B cell (primary cell): ENCODE measurements at regions not wholly inside any gene's neighbourhood (a gene's known extent, or its start where the extent isn't known, plus 50 kb on each side); places are given as distances from the start of the nearest gene placed in this dataset.

Source experiments
- ATAC-seq: fragments of 200-7000 bp; cut with Tn5 transposase; one replicate; pipeline ENCODE4 v1.10.0; 2021; ENCODE audit warnings: low read depth, mild to moderate bottlenecking, moderate number of reproducible peaks, moderate library complexity
- CTCF ChIA-PET: fragments of 350-600 bp; sonication (Branson Sonifier 250); formaldehyde crosslinking; loops from one replicate; lab custom pipeline; 2021; ENCODE audit warnings: antibody characterized with exemption, inconsistent platforms; lab: Charles Lee
- POLR2A ChIA-PET: fragments of 350-600 bp; sonication (Branson Sonifier 250); formaldehyde crosslinking; loops from one replicate; lab custom pipeline; 2021; ENCODE audit warnings: antibody characterized with exemption; lab: Charles Lee
- DNase-seq: peaks from one replicate; pipeline ENCODE4 v3.0.0; 2013
- H2AFZ ChIP-seq: 2 replicates; pipeline ENCODE4 v1.6.1; 2012; ENCODE audit warnings: mild to moderate bottlenecking, low read depth, low read length; ENCODE audit not compliant: insufficient read depth, poor library complexity, severe bottlenecking
- H3K27ac ChIP-seq, 2 donors: 1 replicate in 1 of 2; 2 replicates in 1 of 2; pipeline ENCODE4 v1.5.1; 2012 to 2013; ENCODE audit warnings: low read length in 2 of 2, mild to moderate bottlenecking in 2 of 2, moderate library complexity in 1 of 2
- H3K27me3 ChIP-seq, 4 experiments: fragments of 200-600 bp in 1 of 4; sonication (generic) in 1 of 4; replicated peaks in 1 of 4; 1 replicate in 2 of 4; 2 replicates in 2 of 4; pipeline versions ENCODE4 v1.6.1 to v1.7.0; 2013 to 2016; ENCODE audit warnings: low read length in 3 of 4, mild to moderate bottlenecking in 2 of 4, mixed read lengths in 1 of 4, moderate library complexity in 1 of 4; ENCODE audit not compliant: insufficient read depth in 4 of 4, control insufficient read depth in 3 of 4; ENCODE audit errors: control extremely low read depth in 1 of 4
- H3K36me3 ChIP-seq, 2 experiments: replicated peaks in 1 of 2; 1 replicate in 1 of 2; 2 replicates in 1 of 2; pipeline versions ENCODE4 v1.6.1 to v1.7.1; 2013; ENCODE audit warnings: low read length in 1 of 2; ENCODE audit not compliant: insufficient read depth in 2 of 2, control insufficient read depth in 1 of 2; ENCODE audit errors: control extremely low read depth in 1 of 2, extremely low read depth in 1 of 2
- H3K4me1 ChIP-seq, 2 donors: fragments of 200-600 bp in 1 of 2; sonication (generic) in 1 of 2; 1 replicate in 1 of 2; 2 replicates in 1 of 2; pipeline versions ENCODE4 v1.5.1 to v1.6.1; 2013 to 2017; ENCODE audit warnings: low read length in 2 of 2; ENCODE audit not compliant: control insufficient read depth in 2 of 2, insufficient read depth in 2 of 2
- H3K4me2 ChIP-seq: replicated peaks from 2 replicates; pipeline ENCODE3; 2012; ENCODE audit warnings: mild to moderate bottlenecking, low read depth, low read length; ENCODE audit not compliant: poor library complexity, severe bottlenecking
- H3K4me3 ChIP-seq, 5 experiments: fragments of 200-600 bp in 1 of 5; sonication (generic) in 1 of 5; 1 replicate in 3 of 5; 2 replicates in 2 of 5; pipeline versions ENCODE4 v1.5.1 to v1.7.0; 2011 to 2016; ENCODE audit warnings: low read length in 4 of 5, mild to moderate bottlenecking in 4 of 5, low read depth in 2 of 5, control low read depth in 1 of 5, moderate library complexity in 1 of 5; ENCODE audit not compliant: insufficient read depth in 1 of 5; ENCODE audit errors: control extremely low read depth in 1 of 5, extremely low read depth in 1 of 5
- H3K79me2 ChIP-seq: fragments of 200-600 bp; sonication (generic); one replicate; pipeline ENCODE4 v1.6.0; 2016; ENCODE audit warnings: low read length; ENCODE audit not compliant: control insufficient read depth, insufficient read depth
- H3K9ac ChIP-seq: fragments of 200-600 bp; sonication (generic); 2 replicates; pipeline ENCODE4 v1.6.1; 2017; ENCODE audit warnings: mild to moderate bottlenecking, low read length, moderate library complexity
- H3K9me3 ChIP-seq, 3 donors: one replicate each; pipeline versions ENCODE4 v1.6.1 to v1.7.1; 2013; ENCODE audit warnings: low read length in 2 of 3; ENCODE audit not compliant: control insufficient read depth in 2 of 3, insufficient read depth in 1 of 3; ENCODE audit errors: control extremely low read depth in 1 of 3
- H4K20me1 ChIP-seq: 2 replicates; pipeline ENCODE4 v1.6.0; 2012; ENCODE audit warnings: mild to moderate bottlenecking, low read length; ENCODE audit not compliant: insufficient read depth, control insufficient read depth, poor library complexity, severe bottlenecking
- H3K27ac Mint-ChIP-seq: one replicate; pipeline ENCODE4 v1.8.0; 2021; ENCODE audit warnings: mixed read lengths
- H3K27me3 Mint-ChIP-seq: one replicate; pipeline ENCODE4 v1.8.0; 2021; ENCODE audit warnings: mixed read lengths
- H3K4me1 Mint-ChIP-seq: one replicate; pipeline ENCODE4 v1.8.0; 2021; ENCODE audit warnings: mixed read lengths
- H3K4me3 Mint-ChIP-seq: one replicate; pipeline ENCODE4 v1.8.0; 2021; ENCODE audit warnings: mixed read lengths
- H3K9me3 Mint-ChIP-seq: one replicate; pipeline ENCODE4 v1.8.0; 2022; ENCODE audit warnings: mixed read lengths; ENCODE audit not compliant: insufficient read depth
- EZH2 ChIP-seq: IDR thresholded peaks from 2 replicates; pipeline ENCODE4 v1.6.1; 2012; ENCODE audit warnings: borderline replicate concordance, low read depth, mild to moderate bottlenecking, moderate library complexity, low read length; ENCODE audit not compliant: insufficient read depth, poor library complexity, severe bottlenecking
- WGBS: methylation state at CpG from one replicate; pipeline ENCODE4 v1.1.5; 2013; ENCODE audit warnings: missing lambda C conversion rate; ENCODE audit not compliant: insufficient coverage; 5-methylcytosine and 5-hydroxymethylcytosine counted together
- intact Hi-C: fragments of 100-400 bp; cut with micrococcal nuclease; formaldehyde crosslinking; loops from one replicate; pipeline ENCODE4 v1.10.0; 2022
- TF ChIP-seq, protein P1 (sequence below): fragments of 200-600 bp; IDR thresholded peaks from one replicate; pipeline ENCODE4 v1.8.0; 2022; ENCODE audit warnings: antibody characterized with exemption, mild to moderate bottlenecking

GRCh38 chr18:47461406-47461948 lies 210.0 kb upstream of the SKOR2 start:
- Mint-ChIP-seq H3K4me3 (no peak overlapping the region), H3K27ac (no peak overlapping the region), H3K4me1 (no peaks in the 10 kb centered on the region), H3K9me3 (no peaks in the 10 kb centered on the region), H3K27me3 (peaks cover 6% of the 10 kb centered on the region)
- Histone ChIP-seq H3K79me2 (no peaks in the 10 kb centered on the region), H3K4me2 (no peak overlapping the region), H2AFZ (no peak overlapping the region), H3K9me3 (no peaks in the 10 kb centered on the region), H4K20me1 (no peaks in the 10 kb centered on the region), H3K27me3 (no peaks in the 10 kb centered on the region), H3K36me3 (no peaks in the 10 kb centered on the region), H3K4me3 (no peak overlapping the region), H3K9ac (no peak overlapping the region), H3K27ac (no peak overlapping the region), H3K4me1 (no peaks in the 10 kb centered on the region)
- TF ChIP-seq, protein P1, sequence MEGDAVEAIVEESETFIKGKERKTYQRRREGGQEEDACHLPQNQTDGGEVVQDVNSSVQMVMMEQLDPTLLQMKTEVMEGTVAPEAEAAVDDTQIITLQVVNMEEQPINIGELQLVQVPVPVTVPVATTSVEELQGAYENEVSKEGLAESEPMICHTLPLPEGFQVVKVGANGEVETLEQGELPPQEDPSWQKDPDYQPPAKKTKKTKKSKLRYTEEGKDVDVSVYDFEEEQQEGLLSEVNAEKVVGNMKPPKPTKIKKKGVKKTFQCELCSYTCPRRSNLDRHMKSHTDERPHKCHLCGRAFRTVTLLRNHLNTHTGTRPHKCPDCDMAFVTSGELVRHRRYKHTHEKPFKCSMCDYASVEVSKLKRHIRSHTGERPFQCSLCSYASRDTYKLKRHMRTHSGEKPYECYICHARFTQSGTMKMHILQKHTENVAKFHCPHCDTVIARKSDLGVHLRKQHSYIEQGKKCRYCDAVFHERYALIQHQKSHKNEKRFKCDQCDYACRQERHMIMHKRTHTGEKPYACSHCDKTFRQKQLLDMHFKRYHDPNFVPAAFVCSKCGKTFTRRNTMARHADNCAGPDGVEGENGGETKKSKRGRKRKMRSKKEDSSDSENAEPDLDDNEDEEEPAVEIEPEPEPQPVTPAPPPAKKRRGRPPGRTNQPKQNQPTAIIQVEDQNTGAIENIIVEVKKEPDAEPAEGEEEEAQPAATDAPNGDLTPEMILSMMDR: no peak
- no peak for TF ChIP-seq EZH2
- DNase-seq: no peak
- intact Hi-C loops: no loop called here
- ChIA-PET POLR2A (no interaction called here), CTCF (no interaction called here)
- 66% methylated on average over 4 of the region's 6 CpGs for WGBS
- ATAC-seq: no peak

- H3K4me3 Mint-ChIP-seq: no peak overlapping the region
- Histone ChIP-seq H3K4me2 (no peak overlapping the region), H3K4me3 (no peak overlapping the region), H3K4me1 (no peaks in the 10 kb centered on the region), H3K36me3 (no peaks in the 10 kb centered on the region), H4K20me1 (no peaks in the 10 kb centered on the region), H3K27ac (no peak overlapping the region), H3K9ac (no peak overlapping the region), H2AFZ (no peak overlapping the region), H3K27me3 (peaks cover 0 to 10% (median 0%) of the 10 kb centered on the region in 4 experiments), H3K79me2 (no peaks in the 10 kb centered on the region), H3K9me3 (no peaks in the 10 kb centered on the region)
- H3K4me1 Mint-ChIP-seq: no peaks in the 10 kb centered on the region
- H3K27ac Mint-ChIP-seq: no peak overlapping the region
- POLR2A ChIA-PET: no interaction called here
- CTCF ChIA-PET: no interaction called here
- H3K9me3 Mint-ChIP-seq: no peaks in the 10 kb centered on the region
- intact Hi-C loops: no loop called here
- DNase-seq (no peak), ATAC-seq (no peak)
- H3K27me3 Mint-ChIP-seq: peaks cover 6% of the 10 kb centered on the region
- TF ChIP-seq, protein P1: no peak
- TF ChIP-seq EZH2: no peak
Observed at GRCh38 chr18:47458483-47458882, 207.0 kb upstream of the SKOR2 start.
